Mesenchymal stem cell (in vitro differentiated cells and primary cell): ENCODE measurements at regions not wholly inside any gene's neighbourhood (a gene's known extent, or its start where the extent isn't known, plus 50 kb on each side); places are given as distances from the start of the nearest gene placed in this dataset.

Source experiments
- DNase-seq: peaks from one replicate; pipeline ENCODE4 v3.0.0-alpha.2; 2013
- H2AFZ ChIP-seq: one replicate; pipeline ENCODE4 v1.6.1; 2013; ENCODE audit warnings: low read depth, mild to moderate bottlenecking, control low read depth, inconsistent platforms, low read length, moderate library complexity
- H2AK5ac ChIP-seq: 2 replicates; pipeline ENCODE4 v1.6.1; 2013; ENCODE audit warnings: low read length, moderate library complexity, mild to moderate bottlenecking, inconsistent platforms; ENCODE audit not compliant: severe bottlenecking
- H2BK120ac ChIP-seq: one replicate; pipeline ENCODE4 v1.6.1; 2013; ENCODE audit warnings: low read depth, mild to moderate bottlenecking, inconsistent platforms, low read length, moderate library complexity
- H2BK12ac ChIP-seq, 2 experiments: one replicate each; pipeline ENCODE4 v1.6.1; 2013; ENCODE audit warnings: inconsistent platforms in 2 of 2, low read length in 2 of 2, mild to moderate bottlenecking in 2 of 2, moderate library complexity in 2 of 2, control low read depth in 1 of 2
- H2BK15ac ChIP-seq: one replicate; pipeline ENCODE4 v1.6.1; 2013; ENCODE audit warnings: mild to moderate bottlenecking, low read depth, inconsistent platforms; ENCODE audit not compliant: poor library complexity, severe bottlenecking
- H2BK5ac ChIP-seq: 2 replicates; pipeline ENCODE4 v1.6.1; 2013; ENCODE audit warnings: low read depth, mild to moderate bottlenecking, low read length, control low read depth, inconsistent platforms; ENCODE audit not compliant: poor library complexity, severe bottlenecking
- H3K14ac ChIP-seq, 2 experiments: one replicate each; pipeline ENCODE4 v1.6.1; 2013; ENCODE audit warnings: inconsistent platforms in 2 of 2, low read length in 2 of 2, control low read depth in 1 of 2, mild to moderate bottlenecking in 1 of 2, moderate library complexity in 1 of 2
- H3K18ac ChIP-seq, 2 experiments: one replicate each; pipeline ENCODE4 v1.6.1; 2013; ENCODE audit warnings: inconsistent platforms in 2 of 2, low read length in 2 of 2, control low read depth in 1 of 2, low read depth in 1 of 2, mild to moderate bottlenecking in 1 of 2
- H3K23ac ChIP-seq, 2 experiments: one replicate each; pipeline ENCODE4 v1.6.1; 2013; ENCODE audit warnings: inconsistent platforms in 2 of 2, low read length in 2 of 2, mild to moderate bottlenecking in 2 of 2, moderate library complexity in 2 of 2, control low read depth in 1 of 2
- H3K27ac ChIP-seq: 2 replicates; pipeline ENCODE4 v1.5.1; 2013; ENCODE audit warnings: mild to moderate bottlenecking, moderate library complexity, low read length, control low read depth, inconsistent platforms; ENCODE audit not compliant: poor library complexity, severe bottlenecking
- H3K27me3 ChIP-seq, 2 experiments: 2 replicates each; pipeline versions ENCODE4 v1.6.1 to v1.7.0; 2013; ENCODE audit warnings: low read length in 2 of 2, mild to moderate bottlenecking in 2 of 2, moderate library complexity in 2 of 2, control low read depth in 1 of 2, inconsistent platforms in 1 of 2; ENCODE audit not compliant: control insufficient read depth in 1 of 2, insufficient read depth in 1 of 2
- H3K36me3 ChIP-seq, 2 experiments: 2 replicates each; pipeline versions ENCODE4 v1.6.1 to v1.7.0; 2013; ENCODE audit warnings: low read length in 2 of 2, control low read depth in 1 of 2, inconsistent platforms in 1 of 2, low read depth in 1 of 2, mild to moderate bottlenecking in 1 of 2; ENCODE audit not compliant: insufficient read depth in 2 of 2, control insufficient read depth in 1 of 2
- H3K4ac ChIP-seq, 2 experiments: one replicate each; pipeline ENCODE4 v1.6.1; 2013; ENCODE audit warnings: inconsistent platforms in 2 of 2, low read length in 2 of 2, mild to moderate bottlenecking in 2 of 2, moderate library complexity in 2 of 2, control low read depth in 1 of 2, low read depth in 1 of 2
- H3K4me1 ChIP-seq: 2 replicates; pipeline ENCODE4 v1.6.1; 2013; ENCODE audit warnings: low read depth, low read length, control low read depth; ENCODE audit not compliant: control insufficient read depth, insufficient read depth
- H3K4me2 ChIP-seq: 2 replicates; pipeline ENCODE4 v1.6.1; 2013; ENCODE audit warnings: low read length, mild to moderate bottlenecking, inconsistent platforms; ENCODE audit not compliant: poor library complexity, severe bottlenecking
- H3K4me3 ChIP-seq, 2 experiments: 2 replicates each; pipeline versions ENCODE4 v1.5.1 to v1.7.0; 2013; ENCODE audit warnings: low read length in 2 of 2, mild to moderate bottlenecking in 2 of 2, control low read depth in 1 of 2, low read depth in 1 of 2; ENCODE audit not compliant: insufficient read depth in 1 of 2
- H3K79me1 ChIP-seq: replicated peaks from 2 replicates; pipeline ENCODE4 v1.6.1; 2013; ENCODE audit warnings: mild to moderate bottlenecking, control low read depth, low read length, inconsistent platforms; ENCODE audit not compliant: poor library complexity, severe bottlenecking
- H3K9ac ChIP-seq: 2 replicates; pipeline ENCODE4 v1.7.0; 2013; ENCODE audit warnings: mild to moderate bottlenecking, low read length, moderate library complexity
- H3K9me3 ChIP-seq: 2 replicates; pipeline ENCODE4 v1.7.0; 2013; ENCODE audit warnings: mild to moderate bottlenecking, low read length; ENCODE audit not compliant: control insufficient read depth
- H4K8ac ChIP-seq: one replicate; pipeline ENCODE4 v1.6.1; 2013; ENCODE audit warnings: inconsistent platforms, mild to moderate bottlenecking, low read length, moderate library complexity
- H4K91ac ChIP-seq: one replicate; pipeline ENCODE4 v1.6.1; 2013; ENCODE audit warnings: mild to moderate bottlenecking, low read length, inconsistent platforms
- WGBS: methylation state at CpG from one replicate; pipeline ENCODE4 v1.1.7; 2013; ENCODE audit warnings: mixed read lengths; 5-methylcytosine and 5-hydroxymethylcytosine counted together

DNA sequence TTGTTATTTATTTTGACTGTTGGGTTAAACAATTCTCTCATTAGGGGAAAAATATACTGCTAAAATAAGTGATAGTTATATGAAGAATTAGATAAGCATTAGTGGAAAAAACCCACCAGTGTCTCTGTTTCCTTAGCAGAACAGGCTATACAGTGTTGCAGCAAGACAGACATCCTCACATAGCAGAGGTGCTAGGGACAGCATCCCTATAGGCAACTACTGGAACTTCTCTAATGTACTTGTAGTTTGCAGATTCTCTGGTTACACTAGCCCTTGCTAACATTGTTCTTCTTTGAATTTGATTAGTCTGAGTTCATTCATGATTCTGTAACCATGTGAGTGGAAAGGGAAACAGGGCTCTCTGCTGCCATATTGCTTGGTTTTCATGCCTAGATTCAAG is 661.8 kb upstream of the RGMB start:
- Histone ChIP-seq H3K14ac (no peak overlapping the region), H3K4me1 (peaks cover 3% of the 10 kb centered on the region), H3K9ac (no peak overlapping the region), H3K23ac (no peak overlapping the region), H3K4me2 (no peak overlapping the region), H3K36me3 (no peaks in the 10 kb centered on the region), H4K8ac (no peak overlapping the region), H4K91ac (no peak overlapping the region), H2BK12ac (no peak overlapping the region), H2AFZ (no peak overlapping the region), H3K27me3 (no peaks in the 10 kb centered on the region), H3K4me3 (no peak overlapping the region), H2AK5ac (no peak overlapping the region), H3K27ac (no peak overlapping the region), H2BK15ac (no peak overlapping the region), H2BK5ac (no peak overlapping the region), H3K9me3 (no peaks in the 10 kb centered on the region), H3K79me1 (no peaks in the 10 kb centered on the region), H3K4ac (no peak overlapping the region), H2BK120ac (no peak overlapping the region), H3K18ac (no peak overlapping the region)
- DNase-seq, result peak; percentile 33

DNA sequence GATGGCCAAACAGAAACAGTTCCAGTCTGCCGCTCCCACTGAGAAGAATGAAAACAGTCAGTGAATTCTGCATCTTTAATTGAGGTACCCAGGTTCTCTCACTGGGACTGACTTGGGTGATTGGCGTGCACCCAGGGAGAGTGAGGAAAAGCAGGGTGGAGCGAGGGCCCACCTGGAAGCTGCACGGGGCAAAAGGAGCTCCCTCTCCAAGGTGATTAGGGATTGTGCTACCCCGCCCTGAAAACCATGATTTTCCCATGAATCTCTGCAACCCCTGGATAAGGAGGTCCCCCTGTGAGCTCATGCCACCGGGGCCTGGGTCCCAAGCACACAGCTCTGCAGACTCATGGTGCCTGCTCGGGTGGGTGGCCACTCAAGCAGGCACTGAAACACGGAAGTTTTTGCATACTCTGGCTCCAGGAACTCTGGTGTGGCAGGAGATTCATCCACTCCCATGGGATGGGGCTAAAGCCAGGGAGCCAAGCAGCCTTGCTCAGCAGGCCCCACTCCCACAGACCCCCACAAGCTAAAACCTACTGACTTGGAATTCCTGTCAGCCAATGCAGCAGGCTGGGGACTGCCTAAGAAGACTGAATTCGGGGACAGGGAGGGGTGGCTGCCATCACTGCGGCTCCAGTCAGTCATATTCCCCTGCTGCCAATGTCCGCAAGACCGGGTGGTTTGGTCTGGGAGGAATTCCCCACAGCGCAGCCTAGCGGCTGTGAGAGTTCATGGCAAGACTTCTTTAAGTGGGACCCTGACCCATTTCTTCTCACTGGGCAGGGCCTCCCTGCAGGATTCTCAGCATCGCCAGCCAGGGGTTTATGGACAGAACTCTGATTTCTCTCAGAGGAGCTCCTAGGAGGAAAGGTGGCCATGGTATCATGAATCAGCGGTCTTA is 652.2 kb upstream of the RGMB start:
- H3K4me3 ChIP-seq, result no peak overlapping the region
- no peak overlapping the region for H3K18ac ChIP-seq
- no peak overlapping the region for H2BK12ac ChIP-seq
- peak overlapping the region; percentile 16 for H3K4me2 ChIP-seq
- no peak overlapping the region for H4K91ac ChIP-seq
- H3K27me3 ChIP-seq, result no peaks in the 10 kb centered on the region
- H2BK15ac ChIP-seq, result no peak overlapping the region
- no peak overlapping the region for H3K4ac ChIP-seq
- no peak overlapping the region for H4K8ac ChIP-seq
- H3K79me1 ChIP-seq, result no peaks in the 10 kb centered on the region
- H3K9ac ChIP-seq, result no peak overlapping the region
- 95% methylated on average over 16 of the region's 16 CpGs for WGBS
- no peak overlapping the region for H2BK120ac ChIP-seq
- H3K14ac ChIP-seq, result no peak overlapping the region
- no peaks in the 10 kb centered on the region for H3K9me3 ChIP-seq
- no peak overlapping the region for H2AK5ac ChIP-seq
- no peak for DNase-seq
- H3K4me1 ChIP-seq, result no peaks in the 10 kb centered on the region
- H2AFZ ChIP-seq, result no peak overlapping the region
- H3K36me3 ChIP-seq, result no peaks in the 10 kb centered on the region
- no peak overlapping the region for H3K23ac ChIP-seq
- no peak overlapping the region for H2BK5ac ChIP-seq
- no peak overlapping the region for H3K27ac ChIP-seq

DNA sequence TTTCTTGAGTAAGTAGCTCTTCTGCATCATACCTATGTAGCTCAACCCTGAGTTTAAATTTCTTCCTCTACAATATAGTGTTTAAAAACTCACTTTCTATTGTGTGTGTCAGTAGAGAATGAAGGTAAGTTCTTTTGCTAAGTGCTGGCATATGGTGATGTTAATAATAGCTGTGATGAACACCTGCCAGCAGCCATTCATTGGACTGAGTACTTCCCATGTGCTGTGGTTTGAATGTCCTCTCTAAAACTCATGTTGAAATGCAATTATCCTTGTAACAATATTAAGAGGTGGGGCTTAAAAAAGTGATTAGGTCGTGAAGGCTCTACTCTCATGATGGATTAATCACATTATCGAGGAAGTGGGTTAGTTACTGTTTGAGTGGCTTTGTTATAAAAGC is 645.2 kb upstream of the RGMB start:
- Histone ChIP-seq H4K91ac (no peak overlapping the region), H2BK15ac (no peak overlapping the region)

DNA sequence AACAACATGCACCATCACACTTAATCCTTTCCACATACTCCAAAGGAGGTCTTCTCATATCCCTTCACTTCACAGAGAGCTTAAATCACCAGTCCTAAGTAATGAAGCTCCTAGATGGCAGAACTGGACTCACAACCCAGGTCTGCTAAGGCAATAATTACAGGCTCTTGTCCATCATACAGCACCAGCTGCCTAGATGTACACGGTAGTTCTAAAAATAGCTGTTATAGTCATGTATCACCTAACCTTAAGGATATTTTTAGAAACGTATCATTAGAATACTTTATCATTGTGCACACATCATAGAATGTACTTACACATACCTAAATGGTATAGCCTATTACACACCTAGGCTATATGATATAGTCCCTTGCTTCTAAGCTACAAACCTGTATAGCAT is 644.6 kb upstream of the RGMB start:
- no peak overlapping the region for H2AFZ ChIP-seq
- H3K14ac ChIP-seq, result no peak overlapping the region
- no peak overlapping the region for H2AK5ac ChIP-seq
- H3K18ac ChIP-seq, result no peak overlapping the region
- no peaks in the 10 kb centered on the region for H3K79me1 ChIP-seq
- no peak overlapping the region for H3K23ac ChIP-seq
- H2BK12ac ChIP-seq, result no peak overlapping the region
- H3K27me3 ChIP-seq, result no peaks in the 10 kb centered on the region
- no peak overlapping the region for H3K27ac ChIP-seq
- no peak for DNase-seq
- no peak overlapping the region for H2BK120ac ChIP-seq
- no peak overlapping the region for H2BK5ac ChIP-seq
- H3K36me3 ChIP-seq, result no peaks in the 10 kb centered on the region
- H3K9me3 ChIP-seq, result no peaks in the 10 kb centered on the region
- H4K91ac ChIP-seq, result no peak overlapping the region
- no peak overlapping the region for H3K9ac ChIP-seq
- no peak overlapping the region for H3K4me2 ChIP-seq
- H3K4ac ChIP-seq, result no peak overlapping the region
- H3K4me3 ChIP-seq, result no peak overlapping the region
- 100% methylated on average over 1 of the region's 2 CpGs for WGBS
- H2BK15ac ChIP-seq, result no peak overlapping the region
- no peak overlapping the region for H4K8ac ChIP-seq
- no peaks in the 10 kb centered on the region for H3K4me1 ChIP-seq

More for the DNA sequence above, 645.2 kb upstream of the RGMB start:
- Histone ChIP-seq H3K27ac (no peak overlapping the region), H3K9ac (no peak overlapping the region), H2AFZ (no peak overlapping the region), H3K27me3 (no peaks in the 10 kb centered on the region), H3K4me1 (no peaks in the 10 kb centered on the region), H3K14ac (no peak overlapping the region), H2BK12ac (no peak overlapping the region), H3K4ac (no peak overlapping the region), H2BK5ac (no peak overlapping the region), H3K18ac (no peak overlapping the region), H3K9me3 (no peaks in the 10 kb centered on the region), H3K4me2 (no peak overlapping the region), H3K79me1 (no peaks in the 10 kb centered on the region), H3K4me3 (no peak overlapping the region), H3K23ac (no peak overlapping the region), H3K36me3 (no peaks in the 10 kb centered on the region), H2AK5ac (no peak overlapping the region), H4K8ac (no peak overlapping the region), H2BK120ac (no peak overlapping the region)
- 80% methylated on average over 2 of the region's 2 CpGs for WGBS
- DNase-seq, result no peak
